SK-N-SH treated with all-trans-retinoic acid at 6 μM for 48 hours (cell line): ENCODE measurements at regions not wholly inside any gene's neighbourhood (a gene's known extent, or its start where the extent isn't known, plus 50 kb on each side); places are given as distances from the start of the nearest gene placed in this dataset.

Experiments used
- ZNF565 ChIP-seq: fragments of 450-650 bp; formaldehyde crosslinking; conservative IDR thresholded peaks from 2 replicates; pipeline ENCODE4 v1.5.0; 2020; ENCODE audit warnings: low read depth, mild to moderate bottlenecking, moderate library complexity
- ZNF70 ChIP-seq: fragments of 450-650 bp; formaldehyde crosslinking; IDR thresholded peaks from 2 replicates; pipeline ENCODE4 v1.5.0; 2020; ENCODE audit warnings: mild to moderate bottlenecking, moderate library complexity

- TF ChIP-seq ZNF70 (no peak), ZNF565 (CRISPR knock-in tag) (no peak)
Observed at GRCh38 chr17:31687505-31688126, 171.4 kb downstream of the COPRS start.
